OCI-LY3 (cell line): ENCODE measurements at regions not wholly inside any gene's neighbourhood (a gene's known extent, or its start where the extent isn't known, plus 50 kb on each side); places are given as distances from the start of the nearest gene placed in this dataset.

ENCODE experiments used
- CTCF ChIP-seq: fragments of 200-600, 300-600 bp; sonication (generic); IDR thresholded peaks from 2 replicates; pipeline ENCODE4 v1.5.1; 2014; ENCODE audit warnings: antibody characterized with exemption, low read length, low read depth
- EZH2phosphoT487 ChIP-seq: fragments of 200-600 bp; shearing (Covaris generic); IDR thresholded peaks from 2 replicates; pipeline ENCODE4 v1.6.1; 2018; ENCODE audit warnings: antibody characterized with exemption, mixed run types, low read depth

DNA sequence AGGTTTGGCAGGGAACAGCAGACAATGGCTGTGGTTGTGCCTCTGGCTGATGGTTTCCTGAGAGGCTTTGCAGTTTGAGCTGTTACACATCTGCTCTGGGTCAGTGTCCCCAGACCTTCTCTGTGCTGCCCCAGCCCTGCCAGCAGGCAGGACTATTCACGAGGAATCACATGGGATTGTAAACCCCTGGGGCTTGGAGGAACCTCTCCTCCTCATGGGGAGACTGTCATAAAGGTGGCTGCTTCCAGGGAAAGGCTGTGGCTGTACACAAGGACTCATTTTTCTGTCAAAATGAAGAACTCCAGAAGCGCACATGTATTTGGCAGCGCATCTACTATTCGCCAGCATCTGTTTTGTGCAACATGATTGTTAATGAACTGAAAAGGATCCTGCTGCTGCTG lies 142.6 kb upstream of the CYP1B1 start:
- no peak for TF ChIP-seq CTCF
- no peak for TF ChIP-seq EZH2phosphoT487
